ENCODE measurements at regions not wholly inside any gene's neighbourhood (a gene's known extent, or its start where the extent isn't known, plus 50 kb on each side); places are given as distances from the start of the nearest gene placed in this dataset.

DNA sequence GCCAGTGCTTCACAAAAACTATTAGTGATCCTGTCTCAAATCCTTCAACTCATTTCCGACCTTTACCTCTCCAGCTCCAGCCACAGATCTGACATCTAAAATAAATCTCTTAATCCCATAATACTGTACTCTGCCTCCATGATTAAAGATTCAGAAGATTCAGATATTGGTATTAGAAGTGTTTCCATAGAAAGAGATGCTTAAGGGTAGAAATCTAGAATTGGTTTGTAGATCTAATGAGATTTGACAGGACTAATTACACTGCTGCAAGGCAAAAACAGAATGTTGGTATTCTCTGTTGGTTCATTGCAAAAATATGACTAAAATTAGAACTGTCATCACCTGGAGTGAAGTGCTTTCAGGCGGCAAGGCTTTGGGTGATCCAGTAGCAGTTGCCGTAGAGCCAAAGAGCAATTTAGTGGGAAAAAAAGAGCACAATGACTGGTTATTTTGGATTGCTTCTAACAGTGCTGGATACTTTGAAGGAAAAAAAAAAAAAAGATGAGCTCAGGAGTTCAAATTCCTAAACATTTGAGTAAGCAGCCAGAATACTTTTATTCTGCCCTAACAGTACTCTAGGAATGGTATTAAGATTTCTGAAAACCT, 940.1 kb upstream of the SORCS1 start (continued):
- TF ChIP-seq, protein P1, sequence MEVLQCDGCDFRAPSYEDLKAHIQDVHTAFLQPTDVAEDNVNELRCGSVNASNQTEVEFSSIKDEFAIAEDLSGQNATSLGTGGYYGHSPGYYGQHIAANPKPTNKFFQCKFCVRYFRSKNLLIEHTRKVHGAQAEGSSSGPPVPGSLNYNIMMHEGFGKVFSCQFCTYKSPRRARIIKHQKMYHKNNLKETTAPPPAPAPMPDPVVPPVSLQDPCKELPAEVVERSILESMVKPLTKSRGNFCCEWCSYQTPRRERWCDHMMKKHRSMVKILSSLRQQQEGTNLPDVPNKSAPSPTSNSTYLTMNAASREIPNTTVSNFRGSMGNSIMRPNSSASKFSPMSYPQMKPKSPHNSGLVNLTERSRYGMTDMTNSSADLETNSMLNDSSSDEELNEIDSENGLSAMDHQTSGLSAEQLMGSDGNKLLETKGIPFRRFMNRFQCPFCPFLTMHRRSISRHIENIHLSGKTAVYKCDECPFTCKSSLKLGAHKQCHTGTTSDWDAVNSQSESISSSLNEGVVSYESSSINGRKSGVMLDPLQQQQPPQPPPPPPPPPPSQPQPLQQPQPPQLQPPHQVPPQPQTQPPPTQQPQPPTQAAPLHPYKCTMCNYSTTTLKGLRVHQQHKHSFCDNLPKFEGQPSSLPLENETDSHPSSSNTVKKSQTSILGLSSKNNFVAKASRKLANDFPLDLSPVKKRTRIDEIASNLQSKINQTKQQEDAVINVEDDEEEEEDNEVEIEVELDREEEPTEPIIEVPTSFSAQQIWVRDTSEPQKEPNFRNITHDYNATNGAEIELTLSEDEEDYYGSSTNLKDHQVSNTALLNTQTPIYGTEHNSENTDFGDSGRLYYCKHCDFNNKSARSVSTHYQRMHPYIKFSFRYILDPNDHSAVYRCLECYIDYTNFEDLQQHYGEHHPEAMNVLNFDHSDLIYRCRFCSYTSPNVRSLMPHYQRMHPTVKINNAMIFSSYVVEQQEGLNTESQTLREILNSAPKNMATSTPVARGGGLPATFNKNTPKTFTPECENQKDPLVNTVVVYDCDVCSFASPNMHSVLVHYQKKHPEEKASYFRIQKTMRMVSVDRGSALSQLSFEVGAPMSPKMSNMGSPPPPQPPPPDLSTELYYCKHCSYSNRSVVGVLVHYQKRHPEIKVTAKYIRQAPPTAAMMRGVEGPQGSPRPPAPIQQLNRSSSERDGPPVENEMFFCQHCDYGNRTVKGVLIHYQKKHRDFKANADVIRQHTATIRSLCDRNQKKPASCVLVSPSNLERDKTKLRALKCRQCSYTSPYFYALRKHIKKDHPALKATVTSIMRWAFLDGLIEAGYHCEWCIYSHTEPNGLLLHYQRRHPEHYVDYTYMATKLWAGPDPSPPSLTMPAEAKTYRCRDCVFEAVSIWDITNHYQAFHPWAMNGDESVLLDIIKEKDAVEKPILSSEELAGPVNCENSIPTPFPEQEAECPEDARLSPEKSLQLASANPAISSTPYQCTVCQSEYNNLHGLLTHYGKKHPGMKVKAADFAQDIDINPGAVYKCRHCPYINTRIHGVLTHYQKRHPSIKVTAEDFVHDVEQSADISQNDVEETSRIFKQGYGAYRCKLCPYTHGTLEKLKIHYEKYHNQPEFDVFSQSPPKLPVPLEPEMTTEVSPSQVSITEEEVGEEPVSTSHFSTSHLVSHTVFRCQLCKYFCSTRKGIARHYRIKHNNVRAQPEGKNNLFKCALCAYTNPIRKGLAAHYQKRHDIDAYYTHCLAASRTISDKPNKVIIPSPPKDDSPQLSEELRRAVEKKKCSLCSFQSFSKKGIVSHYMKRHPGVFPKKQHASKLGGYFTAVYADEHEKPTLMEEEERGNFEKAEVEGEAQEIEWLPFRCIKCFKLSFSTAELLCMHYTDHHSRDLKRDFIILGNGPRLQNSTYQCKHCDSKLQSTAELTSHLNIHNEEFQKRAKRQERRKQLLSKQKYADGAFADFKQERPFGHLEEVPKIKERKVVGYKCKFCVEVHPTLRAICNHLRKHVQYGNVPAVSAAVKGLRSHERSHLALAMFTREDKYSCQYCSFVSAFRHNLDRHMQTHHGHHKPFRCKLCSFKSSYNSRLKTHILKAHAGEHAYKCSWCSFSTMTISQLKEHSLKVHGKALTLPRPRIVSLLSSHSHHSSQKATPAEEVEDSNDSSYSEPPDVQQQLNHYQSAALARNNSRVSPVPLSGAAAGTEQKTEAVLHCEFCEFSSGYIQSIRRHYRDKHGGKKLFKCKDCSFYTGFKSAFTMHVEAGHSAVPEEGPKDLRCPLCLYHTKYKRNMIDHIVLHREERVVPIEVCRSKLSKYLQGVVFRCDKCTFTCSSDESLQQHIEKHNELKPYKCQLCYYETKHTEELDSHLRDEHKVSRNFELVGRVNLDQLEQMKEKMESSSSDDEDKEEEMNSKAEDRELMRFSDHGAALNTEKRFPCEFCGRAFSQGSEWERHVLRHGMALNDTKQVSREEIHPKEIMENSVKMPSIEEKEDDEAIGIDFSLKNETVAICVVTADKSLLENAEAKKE (CRISPR knock-in tag; IDR thresholded peaks at IDR 0.05) = no peak
- no peak for TF ChIP-seq EZH2 (IDR thresholded peaks at IDR 0.05; ENCODE audit: low read depth, unreplicated experiment)

DNA sequence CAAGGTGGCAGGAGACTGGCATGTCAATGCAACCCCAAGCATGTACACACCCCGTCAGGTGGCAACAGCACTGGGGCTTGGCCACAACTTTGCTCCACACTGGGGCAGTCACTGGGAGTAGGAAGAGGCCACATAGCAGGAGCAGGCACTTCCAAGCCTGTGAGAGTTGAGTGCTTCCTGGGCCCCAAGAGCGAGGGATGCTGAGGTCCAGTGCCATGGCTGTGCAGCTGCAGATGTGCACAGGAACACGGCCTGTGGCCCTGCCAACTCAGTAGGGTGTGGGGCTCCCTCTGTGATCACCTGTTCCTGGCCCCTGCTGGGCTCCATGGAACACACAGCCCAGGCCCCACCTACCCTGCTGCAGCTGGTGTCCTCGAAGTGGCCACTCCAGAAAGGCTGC, 932.8 kb upstream of the SORCS1 start:
- H3K36me3 Mint-ChIP-seq (ENCODE audit: low read depth) = no peaks in the 10 kb centered on the region
- H3K4me3 Mint-ChIP-seq = no peak overlapping the region
- ATAC-seq (no peak), DNase-seq (ENCODE audit: low spot score) (no peak)
- Histone ChIP-seq H3K36me3 (ENCODE audit: insufficient read depth) (no peaks in the 10 kb centered on the region), H2AFZ (no peak overlapping the region), H3K27me3 (ENCODE audit: insufficient read depth) (no peaks in the 10 kb centered on the region), H3F3A (replicated peaks; ENCODE audit: low read depth) (no peaks in the 10 kb centered on the region), H3K4me3 (no peak overlapping the region), H3K79me2 (replicated peaks; ENCODE audit: insufficient read depth) (no peaks in the 10 kb centered on the region), H3K27ac (ENCODE audit: low read depth) (no peak overlapping the region), H3K4me1 (ENCODE audit: insufficient read depth) (no peaks in the 10 kb centered on the region; the same call in 1 of the 2 replicates), H4K20me1 (replicated peaks; ENCODE audit: insufficient read depth) (no peaks in the 10 kb centered on the region), H3K4me2 (no peak overlapping the region), H3K9me2 (ENCODE audit: insufficient read depth) (no peaks in the 10 kb centered on the region)
- H3K27ac Mint-ChIP-seq = no peak overlapping the region
- no peaks in the 10 kb centered on the region for H3K27me3 Mint-ChIP-seq (ENCODE audit: insufficient read depth, low read depth, poor library complexity)
- peaks cover 5% of the 10 kb centered on the region; the same call in 2 of the 3 replicates for H3K4me1 Mint-ChIP-seq
- H3K9me3 Mint-ChIP-seq = no peaks in the 10 kb centered on the region
- TF ChIP-seq STAT1 (IDR thresholded peaks at IDR 0.05; ENCODE audit: unreplicated experiment) (no peak), POLR2AphosphoS5 (IDR thresholded peaks at IDR 0.05; ENCODE audit: low read depth) (no peak)
- TF ChIP-seq, protein P1 (CRISPR knock-in tag; IDR thresholded peaks at IDR 0.05) = no peak
- TF ChIP-seq, protein P2, sequence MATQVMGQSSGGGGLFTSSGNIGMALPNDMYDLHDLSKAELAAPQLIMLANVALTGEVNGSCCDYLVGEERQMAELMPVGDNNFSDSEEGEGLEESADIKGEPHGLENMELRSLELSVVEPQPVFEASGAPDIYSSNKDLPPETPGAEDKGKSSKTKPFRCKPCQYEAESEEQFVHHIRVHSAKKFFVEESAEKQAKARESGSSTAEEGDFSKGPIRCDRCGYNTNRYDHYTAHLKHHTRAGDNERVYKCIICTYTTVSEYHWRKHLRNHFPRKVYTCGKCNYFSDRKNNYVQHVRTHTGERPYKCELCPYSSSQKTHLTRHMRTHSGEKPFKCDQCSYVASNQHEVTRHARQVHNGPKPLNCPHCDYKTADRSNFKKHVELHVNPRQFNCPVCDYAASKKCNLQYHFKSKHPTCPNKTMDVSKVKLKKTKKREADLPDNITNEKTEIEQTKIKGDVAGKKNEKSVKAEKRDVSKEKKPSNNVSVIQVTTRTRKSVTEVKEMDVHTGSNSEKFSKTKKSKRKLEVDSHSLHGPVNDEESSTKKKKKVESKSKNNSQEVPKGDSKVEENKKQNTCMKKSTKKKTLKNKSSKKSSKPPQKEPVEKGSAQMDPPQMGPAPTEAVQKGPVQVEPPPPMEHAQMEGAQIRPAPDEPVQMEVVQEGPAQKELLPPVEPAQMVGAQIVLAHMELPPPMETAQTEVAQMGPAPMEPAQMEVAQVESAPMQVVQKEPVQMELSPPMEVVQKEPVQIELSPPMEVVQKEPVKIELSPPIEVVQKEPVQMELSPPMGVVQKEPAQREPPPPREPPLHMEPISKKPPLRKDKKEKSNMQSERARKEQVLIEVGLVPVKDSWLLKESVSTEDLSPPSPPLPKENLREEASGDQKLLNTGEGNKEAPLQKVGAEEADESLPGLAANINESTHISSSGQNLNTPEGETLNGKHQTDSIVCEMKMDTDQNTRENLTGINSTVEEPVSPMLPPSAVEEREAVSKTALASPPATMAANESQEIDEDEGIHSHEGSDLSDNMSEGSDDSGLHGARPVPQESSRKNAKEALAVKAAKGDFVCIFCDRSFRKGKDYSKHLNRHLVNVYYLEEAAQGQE (IDR thresholded peaks at IDR 0.05; ENCODE audit: unreplicated experiment) = no peak

All from GM23338 (cell line).